ENCODE measurements at regions not wholly inside any gene's neighbourhood (a gene's known extent, or its start where the extent isn't known, plus 50 kb on each side); places are given as distances from the start of the nearest gene placed in this dataset.

GRCh38 chr7:69510114-69510513 is 88.2 kb upstream of the AUTS2 start:
- TF ChIP-seq POLR2A (IDR thresholded peaks at IDR 0.05) (no peak), CTCF (IDR thresholded peaks at IDR 0.05) (no peak)

Measured in ovary (tissue), 3 donors.